ENCODE measurements at regions not wholly inside any gene's neighbourhood (a gene's known extent, or its start where the extent isn't known, plus 50 kb on each side); places are given as distances from the start of the nearest gene placed in this dataset.

DNA sequence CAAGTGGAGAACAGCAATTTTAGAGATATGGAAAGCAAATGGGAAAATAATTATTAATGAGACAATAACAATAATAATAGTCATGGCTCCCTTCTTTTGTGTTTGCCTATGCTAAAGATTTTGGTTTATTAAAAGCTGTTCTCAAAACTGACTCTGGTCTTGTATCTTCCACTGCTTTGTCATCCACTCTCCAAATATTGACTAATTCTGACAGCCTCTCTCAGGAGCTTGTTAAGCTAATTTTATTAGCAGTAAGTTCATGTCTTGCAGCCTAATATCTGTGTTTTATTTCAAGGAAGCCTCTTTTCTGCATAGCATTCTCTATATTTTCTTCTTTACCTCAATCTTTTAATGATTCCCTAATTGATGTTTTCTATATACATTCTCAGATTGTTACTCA is 1419.8 kb downstream of the ARAP2 start:
- TF ChIP-seq POLR2A (IDR thresholded peaks at IDR 0.05; ENCODE audit: control extremely low read depth in 1 of 2, low read depth in 2 of 2, low read length in 2 of 2) (no peak), RNF2 (IDR thresholded peaks at IDR 0.05; ENCODE audit: borderline replicate concordance, low read depth, low read length, missing control alignments, poor library complexity, severe bottlenecking) (no peak), SUZ12 (IDR thresholded peaks at IDR 0.05; ENCODE audit: low read length) (no peak), GABPA (IDR thresholded peaks at IDR 0.05; ENCODE audit: borderline replicate concordance, insufficient read depth, low read length) (no peak), CBX8 (IDR thresholded peaks at IDR 0.05; ENCODE audit: borderline replicate concordance, low read depth, low read length) (no peak), RAD21 (IDR thresholded peaks at IDR 0.05 in 1 of 2, conservative IDR thresholded peaks at IDR 0.05 in 1 of 2; ENCODE audit: low read depth in 2 of 2, low read length in 2 of 2) (no peak), SP1 (IDR thresholded peaks at IDR 0.05; ENCODE audit: low read depth, low read length) (no peak)
- TF ChIP-seq, protein P1, sequence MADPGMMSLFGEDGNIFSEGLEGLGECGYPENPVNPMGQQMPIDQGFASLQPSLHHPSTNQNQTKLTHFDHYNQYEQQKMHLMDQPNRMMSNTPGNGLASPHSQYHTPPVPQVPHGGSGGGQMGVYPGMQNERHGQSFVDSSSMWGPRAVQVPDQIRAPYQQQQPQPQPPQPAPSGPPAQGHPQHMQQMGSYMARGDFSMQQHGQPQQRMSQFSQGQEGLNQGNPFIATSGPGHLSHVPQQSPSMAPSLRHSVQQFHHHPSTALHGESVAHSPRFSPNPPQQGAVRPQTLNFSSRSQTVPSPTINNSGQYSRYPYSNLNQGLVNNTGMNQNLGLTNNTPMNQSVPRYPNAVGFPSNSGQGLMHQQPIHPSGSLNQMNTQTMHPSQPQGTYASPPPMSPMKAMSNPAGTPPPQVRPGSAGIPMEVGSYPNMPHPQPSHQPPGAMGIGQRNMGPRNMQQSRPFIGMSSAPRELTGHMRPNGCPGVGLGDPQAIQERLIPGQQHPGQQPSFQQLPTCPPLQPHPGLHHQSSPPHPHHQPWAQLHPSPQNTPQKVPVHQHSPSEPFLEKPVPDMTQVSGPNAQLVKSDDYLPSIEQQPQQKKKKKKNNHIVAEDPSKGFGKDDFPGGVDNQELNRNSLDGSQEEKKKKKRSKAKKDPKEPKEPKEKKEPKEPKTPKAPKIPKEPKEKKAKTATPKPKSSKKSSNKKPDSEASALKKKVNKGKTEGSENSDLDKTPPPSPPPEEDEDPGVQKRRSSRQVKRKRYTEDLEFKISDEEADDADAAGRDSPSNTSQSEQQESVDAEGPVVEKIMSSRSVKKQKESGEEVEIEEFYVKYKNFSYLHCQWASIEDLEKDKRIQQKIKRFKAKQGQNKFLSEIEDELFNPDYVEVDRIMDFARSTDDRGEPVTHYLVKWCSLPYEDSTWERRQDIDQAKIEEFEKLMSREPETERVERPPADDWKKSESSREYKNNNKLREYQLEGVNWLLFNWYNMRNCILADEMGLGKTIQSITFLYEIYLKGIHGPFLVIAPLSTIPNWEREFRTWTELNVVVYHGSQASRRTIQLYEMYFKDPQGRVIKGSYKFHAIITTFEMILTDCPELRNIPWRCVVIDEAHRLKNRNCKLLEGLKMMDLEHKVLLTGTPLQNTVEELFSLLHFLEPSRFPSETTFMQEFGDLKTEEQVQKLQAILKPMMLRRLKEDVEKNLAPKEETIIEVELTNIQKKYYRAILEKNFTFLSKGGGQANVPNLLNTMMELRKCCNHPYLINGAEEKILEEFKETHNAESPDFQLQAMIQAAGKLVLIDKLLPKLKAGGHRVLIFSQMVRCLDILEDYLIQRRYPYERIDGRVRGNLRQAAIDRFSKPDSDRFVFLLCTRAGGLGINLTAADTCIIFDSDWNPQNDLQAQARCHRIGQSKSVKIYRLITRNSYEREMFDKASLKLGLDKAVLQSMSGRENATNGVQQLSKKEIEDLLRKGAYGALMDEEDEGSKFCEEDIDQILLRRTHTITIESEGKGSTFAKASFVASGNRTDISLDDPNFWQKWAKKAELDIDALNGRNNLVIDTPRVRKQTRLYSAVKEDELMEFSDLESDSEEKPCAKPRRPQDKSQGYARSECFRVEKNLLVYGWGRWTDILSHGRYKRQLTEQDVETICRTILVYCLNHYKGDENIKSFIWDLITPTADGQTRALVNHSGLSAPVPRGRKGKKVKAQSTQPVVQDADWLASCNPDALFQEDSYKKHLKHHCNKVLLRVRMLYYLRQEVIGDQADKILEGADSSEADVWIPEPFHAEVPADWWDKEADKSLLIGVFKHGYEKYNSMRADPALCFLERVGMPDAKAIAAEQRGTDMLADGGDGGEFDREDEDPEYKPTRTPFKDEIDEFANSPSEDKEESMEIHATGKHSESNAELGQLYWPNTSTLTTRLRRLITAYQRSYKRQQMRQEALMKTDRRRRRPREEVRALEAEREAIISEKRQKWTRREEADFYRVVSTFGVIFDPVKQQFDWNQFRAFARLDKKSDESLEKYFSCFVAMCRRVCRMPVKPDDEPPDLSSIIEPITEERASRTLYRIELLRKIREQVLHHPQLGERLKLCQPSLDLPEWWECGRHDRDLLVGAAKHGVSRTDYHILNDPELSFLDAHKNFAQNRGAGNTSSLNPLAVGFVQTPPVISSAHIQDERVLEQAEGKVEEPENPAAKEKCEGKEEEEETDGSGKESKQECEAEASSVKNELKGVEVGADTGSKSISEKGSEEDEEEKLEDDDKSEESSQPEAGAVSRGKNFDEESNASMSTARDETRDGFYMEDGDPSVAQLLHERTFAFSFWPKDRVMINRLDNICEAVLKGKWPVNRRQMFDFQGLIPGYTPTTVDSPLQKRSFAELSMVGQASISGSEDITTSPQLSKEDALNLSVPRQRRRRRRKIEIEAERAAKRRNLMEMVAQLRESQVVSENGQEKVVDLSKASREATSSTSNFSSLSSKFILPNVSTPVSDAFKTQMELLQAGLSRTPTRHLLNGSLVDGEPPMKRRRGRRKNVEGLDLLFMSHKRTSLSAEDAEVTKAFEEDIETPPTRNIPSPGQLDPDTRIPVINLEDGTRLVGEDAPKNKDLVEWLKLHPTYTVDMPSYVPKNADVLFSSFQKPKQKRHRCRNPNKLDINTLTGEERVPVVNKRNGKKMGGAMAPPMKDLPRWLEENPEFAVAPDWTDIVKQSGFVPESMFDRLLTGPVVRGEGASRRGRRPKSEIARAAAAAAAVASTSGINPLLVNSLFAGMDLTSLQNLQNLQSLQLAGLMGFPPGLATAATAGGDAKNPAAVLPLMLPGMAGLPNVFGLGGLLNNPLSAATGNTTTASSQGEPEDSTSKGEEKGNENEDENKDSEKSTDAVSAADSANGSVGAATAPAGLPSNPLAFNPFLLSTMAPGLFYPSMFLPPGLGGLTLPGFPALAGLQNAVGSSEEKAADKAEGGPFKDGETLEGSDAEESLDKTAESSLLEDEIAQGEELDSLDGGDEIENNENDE (IDR thresholded peaks at IDR 0.05; ENCODE audit: insufficient replicate concordance, low read length) = no peak
- TF ChIP-seq, protein P2, sequence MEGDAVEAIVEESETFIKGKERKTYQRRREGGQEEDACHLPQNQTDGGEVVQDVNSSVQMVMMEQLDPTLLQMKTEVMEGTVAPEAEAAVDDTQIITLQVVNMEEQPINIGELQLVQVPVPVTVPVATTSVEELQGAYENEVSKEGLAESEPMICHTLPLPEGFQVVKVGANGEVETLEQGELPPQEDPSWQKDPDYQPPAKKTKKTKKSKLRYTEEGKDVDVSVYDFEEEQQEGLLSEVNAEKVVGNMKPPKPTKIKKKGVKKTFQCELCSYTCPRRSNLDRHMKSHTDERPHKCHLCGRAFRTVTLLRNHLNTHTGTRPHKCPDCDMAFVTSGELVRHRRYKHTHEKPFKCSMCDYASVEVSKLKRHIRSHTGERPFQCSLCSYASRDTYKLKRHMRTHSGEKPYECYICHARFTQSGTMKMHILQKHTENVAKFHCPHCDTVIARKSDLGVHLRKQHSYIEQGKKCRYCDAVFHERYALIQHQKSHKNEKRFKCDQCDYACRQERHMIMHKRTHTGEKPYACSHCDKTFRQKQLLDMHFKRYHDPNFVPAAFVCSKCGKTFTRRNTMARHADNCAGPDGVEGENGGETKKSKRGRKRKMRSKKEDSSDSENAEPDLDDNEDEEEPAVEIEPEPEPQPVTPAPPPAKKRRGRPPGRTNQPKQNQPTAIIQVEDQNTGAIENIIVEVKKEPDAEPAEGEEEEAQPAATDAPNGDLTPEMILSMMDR (IDR thresholded peaks at IDR 0.05; ENCODE audit: control extremely low read depth in 1 of 3, insufficient read depth in 1 of 3, low read depth in 1 of 3, low read length in 3 of 3) = no peak
- TF ChIP-seq, protein P3, sequence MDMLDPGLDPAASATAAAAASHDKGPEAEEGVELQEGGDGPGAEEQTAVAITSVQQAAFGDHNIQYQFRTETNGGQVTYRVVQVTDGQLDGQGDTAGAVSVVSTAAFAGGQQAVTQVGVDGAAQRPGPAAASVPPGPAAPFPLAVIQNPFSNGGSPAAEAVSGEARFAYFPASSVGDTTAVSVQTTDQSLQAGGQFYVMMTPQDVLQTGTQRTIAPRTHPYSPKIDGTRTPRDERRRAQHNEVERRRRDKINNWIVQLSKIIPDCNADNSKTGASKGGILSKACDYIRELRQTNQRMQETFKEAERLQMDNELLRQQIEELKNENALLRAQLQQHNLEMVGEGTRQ (IDR thresholded peaks at IDR 0.05; ENCODE audit: low read length) = no peak
